HAP-1 (cell line): ENCODE measurements at regions not wholly inside any gene's neighbourhood (a gene's known extent, or its start where the extent isn't known, plus 50 kb on each side); places are given as distances from the start of the nearest gene placed in this dataset.
"Not testable (repeated sequence)": the region's sequence is repeated elsewhere in the genome, so short reads cannot be mapped to it uniquely, and the experiment has no call there.

Experiments
- DNase-seq, 2 experiments: peaks; one replicate each; pipeline ENCODE4 v3.0.0-alpha.2; 2016 to 2020; ENCODE audit warnings: low spot score in 2 of 2
- H3K27me3 ChIP-seq: fragments of 250-450 bp; sonication (Bioruptor Pico); 2 replicates; pipeline ENCODE4 v1.5.1; 2020; ENCODE audit warnings: low read depth, mild to moderate bottlenecking, moderate library complexity
- H3K36me3 ChIP-seq: fragments of 250-450 bp; sonication (Bioruptor Pico); replicated peaks from 2 replicates; pipeline ENCODE4 v1.5.1; 2020; ENCODE audit warnings: mild to moderate bottlenecking
- H3K4me1 ChIP-seq: fragments of 250-450 bp; sonication (Bioruptor Pico); 2 replicates; pipeline ENCODE4 v1.5.1; 2020; ENCODE audit warnings: mild to moderate bottlenecking
- H3K4me3 ChIP-seq: fragments of 250-450 bp; sonication (Bioruptor Pico); 2 replicates; pipeline ENCODE4 v1.5.1; 2020; ENCODE audit warnings: mild to moderate bottlenecking, moderate library complexity
- H3K9me3 ChIP-seq: fragments of 250-450 bp; sonication (Bioruptor Pico); 2 replicates; pipeline ENCODE4 v1.5.1; 2020; ENCODE audit warnings: mild to moderate bottlenecking, moderate library complexity
- in situ Hi-C: fragments of 300-500 bp; cut with MboI; formaldehyde crosslinking; loops from 3 replicates; pipeline ENCODE4 v1.14.3; 2020; ENCODE audit warnings: low sequenced_read_pairs, inconsistent platforms, mixed read lengths

DNA sequence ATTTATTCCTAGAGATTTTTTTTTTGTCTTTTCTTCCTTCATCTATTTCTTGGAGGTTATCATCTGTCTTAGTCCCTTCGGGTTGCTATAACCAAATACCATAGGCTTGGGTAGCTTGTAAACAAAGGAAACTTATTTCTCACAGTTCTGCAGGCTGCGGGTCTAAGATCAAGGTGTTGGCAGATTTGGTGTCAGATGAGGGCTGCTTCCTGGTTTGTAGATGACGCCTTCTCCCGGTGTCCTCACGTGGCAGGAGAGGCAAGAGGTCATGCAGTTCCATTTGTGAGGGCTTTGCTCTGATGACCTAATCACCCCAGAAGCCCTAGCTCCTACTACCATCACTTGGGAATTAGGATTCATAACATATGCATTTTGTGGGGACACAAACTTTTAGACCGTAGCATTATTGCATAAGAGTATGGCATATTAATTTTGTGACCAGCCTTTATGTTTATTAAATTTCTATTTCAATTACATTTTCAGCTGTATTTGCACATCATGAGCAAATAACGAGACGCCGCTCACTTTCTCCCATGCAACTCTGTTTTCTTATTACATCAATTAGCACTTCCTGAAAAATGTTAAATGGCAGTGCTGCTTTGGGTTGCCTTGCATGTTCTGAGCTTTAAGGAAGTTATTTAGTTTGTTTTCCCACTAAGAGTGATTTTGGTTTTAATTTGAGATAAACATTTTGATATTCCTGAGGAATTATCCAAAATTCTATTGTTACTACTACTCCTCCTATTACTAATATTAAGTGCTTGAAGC, 246.4 kb upstream of the HDAC4 start:
- no peaks in the 10 kb centered on the region for H3K4me1 ChIP-seq
- H3K36me3 ChIP-seq = no peaks in the 10 kb centered on the region
- in situ Hi-C loops = no loop called here
- no peaks in the 10 kb centered on the region for H3K27me3 ChIP-seq
- H3K4me3 ChIP-seq = no peak overlapping the region
- H3K9me3 ChIP-seq = no peaks in the 10 kb centered on the region
- no peak for DNase-seq

DNA sequence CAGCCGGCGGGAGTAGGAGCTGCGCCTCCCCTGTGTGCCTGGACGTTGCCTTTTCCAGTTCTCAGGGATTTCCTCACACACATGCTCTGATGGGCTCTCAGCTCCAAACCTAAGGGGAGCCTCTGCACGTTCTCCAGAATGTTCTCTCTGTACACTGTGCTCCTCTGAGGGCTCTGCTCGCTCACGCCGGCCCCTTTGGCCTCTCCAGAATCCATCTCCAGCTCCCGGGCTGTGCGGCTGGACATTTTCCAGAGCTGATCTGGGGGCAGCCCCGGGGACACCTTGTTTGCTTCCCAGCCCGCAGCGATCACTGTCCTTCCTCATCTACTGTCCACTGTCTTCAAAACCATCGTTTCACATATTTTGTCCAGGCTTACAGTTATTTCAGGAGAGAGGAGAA, 245.4 kb upstream of the HDAC4 start:
- in situ Hi-C loops = no loop called here

DNA sequence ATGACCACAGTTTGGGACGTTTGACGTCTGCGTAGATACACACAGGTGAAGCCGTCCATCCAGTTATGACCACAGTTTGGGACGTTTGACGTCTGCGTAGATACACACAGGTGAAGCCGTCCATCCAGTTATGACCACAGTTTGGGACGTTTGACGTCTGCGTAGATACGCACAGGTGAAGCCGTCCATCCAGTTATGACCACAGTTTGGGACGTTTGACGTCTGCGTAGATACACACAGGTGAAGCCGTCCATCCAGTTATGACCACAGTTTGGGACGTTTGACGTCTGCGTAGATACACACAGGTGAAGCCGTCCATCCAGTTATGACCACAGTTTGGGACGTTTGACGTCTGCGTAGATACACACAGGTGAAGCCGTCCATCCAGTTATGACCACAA, 243.8 kb upstream of the HDAC4 start:
- DNase-seq, H3K27me3 ChIP-seq, H3K9me3 ChIP-seq, H3K36me3 ChIP-seq, H3K4me1 ChIP-seq, in situ Hi-C loops, H3K4me3 ChIP-seq: not testable (repeated sequence)

More for the DNA sequence above, 245.4 kb upstream of the HDAC4 start:
- H3K4me3 ChIP-seq = no peak overlapping the region
- no peaks in the 10 kb centered on the region for H3K4me1 ChIP-seq
- no peaks in the 10 kb centered on the region for H3K36me3 ChIP-seq
- H3K27me3 ChIP-seq = no peaks in the 10 kb centered on the region
- H3K9me3 ChIP-seq = no peaks in the 10 kb centered on the region
- DNase-seq = no peak

DNA sequence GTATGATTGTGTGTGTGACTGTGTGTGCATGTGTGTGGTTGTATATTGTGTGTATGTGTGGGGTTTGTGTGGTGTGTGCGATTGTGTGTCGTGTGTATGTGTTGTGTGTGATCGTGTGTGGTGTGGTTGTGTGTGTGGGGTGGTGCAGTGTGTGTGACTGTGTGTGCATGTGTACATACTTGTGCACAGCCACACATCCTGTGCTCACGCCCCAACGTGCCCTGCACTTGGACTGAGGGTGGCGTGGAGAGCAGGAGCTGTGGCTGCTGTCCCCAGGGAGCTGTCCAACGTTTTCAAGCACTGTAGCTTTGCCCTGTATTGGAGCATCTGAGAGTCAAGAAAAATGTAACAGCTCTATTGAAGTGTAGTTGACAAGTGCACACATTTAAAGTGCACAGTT, 243.2 kb upstream of the HDAC4 start:
- H3K4me1 ChIP-seq = no peaks in the 10 kb centered on the region
- H3K9me3 ChIP-seq = no peaks in the 10 kb centered on the region
- in situ Hi-C loops = no loop called here
- no peaks in the 10 kb centered on the region for H3K36me3 ChIP-seq
- no peaks in the 10 kb centered on the region for H3K27me3 ChIP-seq
- H3K4me3 ChIP-seq = no peak overlapping the region
- DNase-seq = peak in 1 of 2 experiments; percentile 16

DNA sequence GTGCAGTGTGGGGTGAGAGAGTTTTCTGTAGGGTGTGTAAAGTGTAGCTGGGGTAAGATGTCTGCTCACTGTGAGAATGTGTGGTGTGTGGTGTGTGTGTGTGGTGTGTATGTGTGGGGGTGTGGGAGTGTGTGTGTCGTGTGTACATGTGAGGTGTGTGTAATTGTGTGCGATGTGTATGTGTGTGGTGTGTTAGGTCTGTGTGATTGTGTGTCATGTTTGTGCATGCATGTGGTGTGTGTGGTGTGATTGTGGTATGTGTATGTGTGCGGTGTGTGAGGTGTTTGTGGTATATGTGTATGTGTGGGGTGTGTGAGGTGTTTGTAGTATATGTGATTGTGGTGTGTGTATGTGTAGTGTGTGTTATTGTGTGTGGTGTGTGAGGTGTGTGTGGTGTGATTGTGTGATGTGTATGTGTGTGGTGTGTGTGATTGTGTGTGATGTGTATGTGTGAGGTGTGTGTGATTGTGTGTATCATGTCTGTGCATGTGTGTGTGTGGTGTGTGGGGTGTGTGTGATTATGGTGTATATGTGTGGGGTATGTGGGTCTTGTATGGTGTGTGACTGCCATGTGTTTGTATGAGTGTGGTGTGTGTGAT, 241.7 kb upstream of the HDAC4 start:
- no peaks in the 10 kb centered on the region for H3K36me3 ChIP-seq
- H3K4me3 ChIP-seq = no peak overlapping the region
- in situ Hi-C loops = no loop called here
- H3K4me1 ChIP-seq = no peaks in the 10 kb centered on the region
- no peaks in the 10 kb centered on the region for H3K27me3 ChIP-seq
- DNase-seq = no peak
- H3K9me3 ChIP-seq = no peaks in the 10 kb centered on the region

DNA sequence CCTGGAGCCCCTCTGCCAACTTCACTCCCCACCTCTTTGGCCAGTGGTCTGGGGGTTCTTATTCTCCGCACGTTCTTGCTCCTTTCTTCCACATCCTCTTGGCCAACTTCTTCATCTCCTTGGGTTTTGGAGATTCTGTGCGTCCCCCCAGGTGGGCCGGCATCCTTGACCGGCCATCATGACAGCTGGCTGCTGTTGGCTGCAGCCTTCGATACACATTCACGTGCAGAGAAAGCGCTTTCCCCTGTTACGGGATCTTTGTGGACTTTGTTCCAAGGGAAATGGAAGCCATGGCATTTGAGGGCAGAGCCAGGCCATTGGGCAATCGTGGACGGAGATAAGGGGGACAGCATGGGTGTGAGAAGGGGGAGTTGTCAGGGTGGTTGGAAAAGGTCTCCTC, 241.1 kb upstream of the HDAC4 start:
- H3K27me3 ChIP-seq, in situ Hi-C loops, H3K4me1 ChIP-seq, H3K9me3 ChIP-seq, H3K36me3 ChIP-seq, H3K4me3 ChIP-seq, DNase-seq: not testable (repeated sequence)

DNA sequence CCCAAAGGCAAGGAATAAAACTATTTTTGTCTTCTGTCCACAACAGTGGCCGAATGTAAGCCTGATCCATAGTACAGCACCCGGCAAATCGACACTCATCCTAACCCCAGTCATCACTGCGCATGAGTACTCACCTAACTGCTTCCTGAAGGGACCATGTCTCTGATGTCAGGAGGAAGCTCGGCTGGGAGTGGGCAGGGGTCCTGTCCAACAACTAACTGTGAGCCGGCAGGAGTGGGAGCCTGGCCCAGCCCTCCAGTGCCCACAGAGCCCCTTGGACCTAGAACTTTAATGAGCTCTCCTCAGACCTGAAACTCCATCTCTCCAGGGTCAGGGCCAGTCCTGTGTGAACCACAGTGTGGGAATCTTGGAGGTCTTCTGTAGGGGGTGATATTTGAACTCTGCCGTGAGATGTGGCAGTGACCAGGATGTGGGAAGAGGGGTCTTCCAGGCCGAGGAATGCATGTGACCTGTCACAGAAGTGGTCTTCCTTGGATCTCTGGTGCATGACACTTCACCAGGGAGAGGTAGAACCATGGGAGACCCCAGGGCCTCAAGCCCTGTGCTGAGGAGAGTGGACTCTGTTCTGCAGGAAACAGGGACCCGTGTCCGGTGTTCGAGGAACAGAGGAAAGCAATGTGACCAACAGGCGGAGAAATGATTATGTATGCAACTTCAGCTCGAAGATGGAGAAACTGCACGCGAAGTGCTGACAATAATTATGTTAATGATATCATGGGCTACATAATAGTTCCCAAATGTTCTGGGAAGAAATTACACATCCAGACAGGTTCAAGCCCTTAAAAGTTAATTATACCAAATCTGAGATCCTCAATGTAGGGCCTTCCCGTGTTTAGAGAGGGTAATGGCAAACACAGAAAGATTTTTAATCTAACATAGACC, 240.1 kb upstream of the HDAC4 start:
- in situ Hi-C loops = no loop called here
- H3K4me3 ChIP-seq = no peak overlapping the region
- no peaks in the 10 kb centered on the region for H3K9me3 ChIP-seq
- no peaks in the 10 kb centered on the region for H3K36me3 ChIP-seq
- no peaks in the 10 kb centered on the region for H3K4me1 ChIP-seq
- DNase-seq = no peak
- no peaks in the 10 kb centered on the region for H3K27me3 ChIP-seq

DNA sequence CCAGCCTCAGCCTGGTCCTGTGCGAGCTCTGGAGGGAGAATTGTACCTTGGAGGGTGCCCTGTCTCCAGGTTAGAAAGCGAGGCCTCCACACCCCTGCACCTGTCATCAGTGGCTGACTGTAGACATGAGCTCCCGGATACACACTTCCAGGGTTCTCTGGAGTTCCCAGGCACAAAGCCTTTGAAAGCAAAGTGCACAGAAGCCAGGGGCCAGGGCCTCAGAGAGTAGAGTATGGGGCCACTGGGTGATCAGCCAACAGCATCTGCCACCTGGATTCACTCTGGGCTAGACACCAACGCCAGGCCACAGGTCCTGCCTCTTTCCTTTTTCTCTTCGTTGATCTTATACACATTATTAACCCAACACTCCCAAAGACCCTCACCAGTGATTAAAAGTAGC, 239.4 kb upstream of the HDAC4 start:
- in situ Hi-C loops = no loop called here
- Histone ChIP-seq H3K4me3 (no peak overlapping the region), H3K9me3 (no peaks in the 10 kb centered on the region), H3K4me1 (no peaks in the 10 kb centered on the region), H3K36me3 (no peaks in the 10 kb centered on the region), H3K27me3 (no peaks in the 10 kb centered on the region)
- no peak for DNase-seq

DNA sequence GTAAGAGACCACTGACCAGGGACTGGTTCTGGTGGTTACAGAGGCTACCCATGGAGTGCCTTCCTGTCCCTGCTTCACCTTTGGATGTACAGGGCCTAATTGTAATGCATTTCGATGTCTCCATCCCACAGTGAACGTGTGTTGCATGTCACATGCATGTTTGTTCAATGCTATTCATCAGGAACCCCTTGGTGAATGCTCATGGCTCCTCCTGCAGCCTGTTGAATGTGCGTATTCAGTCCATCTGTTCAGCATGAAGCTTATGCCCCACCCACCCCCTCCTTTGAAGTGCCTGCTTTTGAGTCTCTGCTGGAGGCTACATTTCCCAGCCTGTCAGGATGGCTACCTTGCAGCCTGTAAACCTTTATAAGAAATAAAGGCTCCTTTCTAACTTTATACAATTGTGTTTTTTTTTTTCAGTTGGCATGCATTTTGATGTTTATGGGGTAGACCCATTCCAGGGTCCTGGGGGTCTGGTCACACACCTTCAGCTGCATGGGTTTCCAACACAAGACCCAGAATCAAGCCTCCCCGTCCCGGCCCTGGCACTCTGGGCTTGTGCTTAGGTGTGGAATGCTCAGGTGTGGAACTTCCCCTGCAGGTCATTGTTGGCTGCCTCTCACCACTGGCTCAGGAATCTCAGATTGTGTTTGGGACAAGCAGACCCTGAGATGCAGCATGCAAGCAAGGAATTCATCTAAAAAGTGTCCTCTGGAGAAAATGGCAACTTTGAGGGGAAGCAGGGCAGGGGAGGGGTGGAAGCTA, 238.8 kb upstream of the HDAC4 start:
- H3K27me3 ChIP-seq = no peaks in the 10 kb centered on the region
- no peak for DNase-seq
- H3K4me1 ChIP-seq = no peaks in the 10 kb centered on the region
- H3K4me3 ChIP-seq = no peak overlapping the region
- H3K36me3 ChIP-seq = no peaks in the 10 kb centered on the region
- in situ Hi-C loops = no loop called here
- no peaks in the 10 kb centered on the region for H3K9me3 ChIP-seq

DNA sequence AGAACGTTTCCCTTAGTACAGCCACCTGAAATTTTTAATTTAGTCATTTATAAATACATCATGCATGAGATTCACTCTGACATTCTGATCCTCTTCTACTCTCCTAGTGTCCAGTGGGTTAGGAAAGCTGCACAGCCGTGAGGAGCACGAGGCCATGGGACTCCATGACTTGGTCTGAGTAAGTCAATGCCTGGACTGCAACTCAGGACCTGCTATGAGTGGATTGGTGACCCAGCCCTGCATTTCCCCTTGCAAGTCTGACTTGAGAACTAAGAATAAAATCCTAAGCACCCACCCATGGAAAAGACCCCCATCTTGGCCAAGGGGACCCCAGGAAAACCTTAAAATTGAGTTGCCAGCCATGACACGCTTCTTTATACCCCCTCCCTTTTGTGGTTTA, 237.6 kb upstream of the HDAC4 start:
- in situ Hi-C loops = no loop called here
- no peak overlapping the region for H3K4me3 ChIP-seq

DNA sequence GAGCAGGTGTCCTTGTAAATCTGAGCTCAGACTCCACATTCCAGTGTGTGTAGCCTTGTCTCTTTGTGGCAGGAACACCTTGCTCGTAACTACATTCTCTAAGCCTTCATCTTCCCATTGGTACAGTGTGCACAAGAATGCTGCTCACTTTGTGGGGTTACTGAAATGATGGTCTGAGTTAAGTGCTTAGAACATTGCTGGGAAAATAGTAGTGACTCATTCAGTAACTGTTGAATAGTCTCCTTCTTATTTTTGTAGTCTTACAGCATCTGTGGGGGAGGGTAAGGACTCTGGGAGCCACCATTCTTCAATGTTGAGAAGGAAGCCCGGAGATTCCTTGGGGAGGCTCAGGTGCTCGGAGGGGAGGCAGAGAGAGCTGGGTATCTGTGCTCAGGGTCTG, 236.0 kb upstream of the HDAC4 start:
- Histone ChIP-seq H3K36me3 (no peaks in the 10 kb centered on the region), H3K9me3 (no peaks in the 10 kb centered on the region), H3K4me1 (no peaks in the 10 kb centered on the region), H3K4me3 (no peak overlapping the region), H3K27me3 (no peaks in the 10 kb centered on the region)
- in situ Hi-C loops = no loop called here
- no peak for DNase-seq

More for the DNA sequence above, 237.6 kb upstream of the HDAC4 start:
- no peaks in the 10 kb centered on the region for H3K9me3 ChIP-seq
- H3K27me3 ChIP-seq = no peaks in the 10 kb centered on the region
- no peaks in the 10 kb centered on the region for H3K36me3 ChIP-seq
- H3K4me1 ChIP-seq = no peaks in the 10 kb centered on the region
- no peak for DNase-seq

DNA sequence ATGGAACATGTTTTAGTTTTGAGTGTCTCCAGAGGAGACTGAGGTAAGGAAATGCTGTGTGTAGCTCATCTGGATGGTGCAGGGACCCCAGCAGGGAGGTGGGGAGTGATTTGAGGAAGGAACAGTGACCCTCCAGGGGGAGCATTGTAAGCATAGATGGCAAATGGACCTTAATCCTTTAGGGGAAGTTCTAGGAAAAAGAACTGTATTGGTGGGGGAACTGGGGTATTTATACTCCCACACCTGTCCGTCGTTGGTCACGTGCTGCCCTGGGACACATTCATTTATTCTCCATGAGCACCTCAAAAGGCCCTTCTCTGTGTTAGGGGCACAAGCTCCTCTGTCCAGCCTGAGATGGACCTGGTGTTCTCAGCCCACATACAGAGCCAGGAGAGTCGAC, 233.9 kb upstream of the HDAC4 start:
- no peak for DNase-seq
- no peaks in the 10 kb centered on the region for H3K4me1 ChIP-seq
- in situ Hi-C loops = no loop called here

DNA sequence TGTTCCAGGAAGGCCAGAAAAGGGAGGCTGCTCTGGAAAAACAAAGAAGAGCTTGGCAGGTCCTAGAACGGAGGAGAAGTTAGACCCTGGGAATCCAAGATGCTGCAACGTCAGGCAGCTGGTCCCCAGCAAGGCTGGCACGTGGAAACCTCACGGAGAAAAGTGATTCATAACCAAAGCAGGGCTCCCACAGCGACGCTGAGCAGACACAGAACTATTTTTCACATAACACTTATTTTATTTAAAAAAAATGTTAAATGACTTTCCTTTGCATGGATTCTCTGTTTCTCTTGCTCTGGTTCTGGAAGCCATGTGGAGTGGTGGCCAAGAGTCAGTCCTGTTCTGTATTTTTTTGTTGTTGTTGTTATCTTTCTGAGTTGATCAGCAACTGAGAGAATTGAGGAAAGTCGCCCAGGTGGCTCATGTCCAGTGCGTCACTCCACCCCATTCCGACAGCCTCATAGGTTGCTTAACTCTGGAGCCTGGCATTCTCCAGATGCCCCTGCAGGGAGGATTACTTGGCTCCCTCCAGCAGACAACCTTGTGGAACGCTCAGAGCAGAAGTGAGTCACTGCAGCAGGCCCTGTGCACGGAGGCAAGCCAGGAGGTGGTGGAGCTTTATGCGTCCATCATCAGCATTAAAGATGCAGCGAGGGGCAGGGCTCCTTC, 229.9 kb upstream of the HDAC4 start:
- no peaks in the 10 kb centered on the region for H3K27me3 ChIP-seq
- no peaks in the 10 kb centered on the region for H3K4me1 ChIP-seq
- H3K4me3 ChIP-seq = no peak overlapping the region
- no peak for DNase-seq
- H3K36me3 ChIP-seq = no peaks in the 10 kb centered on the region
- in situ Hi-C loops = no loop called here
- no peaks in the 10 kb centered on the region for H3K9me3 ChIP-seq

More for the DNA sequence above, 233.9 kb upstream of the HDAC4 start:
- H3K9me3 ChIP-seq = no peaks in the 10 kb centered on the region
- no peaks in the 10 kb centered on the region for H3K27me3 ChIP-seq
- H3K36me3 ChIP-seq = no peaks in the 10 kb centered on the region
- no peak overlapping the region for H3K4me3 ChIP-seq
